Nucleus accumbens (tissue), 56 donors: ENCODE measurements at regions not wholly inside any gene's neighbourhood (a gene's known extent, or its start where the extent isn't known, plus 50 kb on each side); places are given as distances from the start of the nearest gene placed in this dataset.

Experiments
- DNase-seq, 56 donors: peaks; one replicate each; lab custom pipeline; 2025; lab: John Stamatoyannopoulos, UW

GRCh38 chrY:21370494-21370893 lies 140.6 kb upstream of the RBMY1B start:
- no peak for DNase-seq

- DNase-seq: no peak
These were observed 117.0 kb upstream of the RBMY1B start for GRCh38 chrY:21394116-21394515.

- peak in 1 of 56 donors; percentile 0 for DNase-seq
These were observed 88.9 kb upstream of the RBMY1B start for GRCh38 chrY:21422221-21422620.

- DNase-seq: no peak
These were observed 70.6 kb upstream of the RBMY1B start for GRCh38 chrY:21440536-21440935.

- no peak for DNase-seq
These were observed 57.5 kb upstream of the RBMY1B start for GRCh38 chrY:21453644-21454043.

- no peak for DNase-seq
These were observed 57.0 kb upstream of the RBMY1B start for GRCh38 chrY:21454133-21454532.

- no peak for DNase-seq
These were observed 51.5 kb upstream of the RBMY1B start for GRCh38 chrY:21459648-21460047.
